Panc1 (cell line): ENCODE measurements at regions not wholly inside any gene's neighbourhood (a gene's known extent, or its start where the extent isn't known, plus 50 kb on each side); places are given as distances from the start of the nearest gene placed in this dataset.

ENCODE experiments used
- ATAC-seq: fragments of 200-7000 bp; cut with Tn5 transposase; 2 replicates; pipeline ENCODE4 v1.9.1; 2020; ENCODE audit warnings: mild to moderate bottlenecking, moderate library complexity
- BruUV-seq: library from RNA; stranded (reverse); fragments of 400-500 nt; replicated peaks from 2 replicates; lab custom pipeline; 2021; lab: Mats Ljungman, UMichigan
- CTCF ChIA-PET: fragments of 300-600 bp; sonication (Branson Sonifier 250); formaldehyde crosslinking; loops from one replicate; lab custom pipeline; 2022; ENCODE audit warnings: antibody characterized with exemption; lab: Charles Lee
- POLR2A ChIA-PET: fragments of 300-600 bp; sonication (Branson Sonifier 250); formaldehyde crosslinking; loops from one replicate; lab custom pipeline; 2022; ENCODE audit warnings: antibody characterized with exemption; lab: Charles Lee
- DNase-seq: peaks from one replicate; pipeline ENCODE4 v3.0.0-alpha.2; 2010; ENCODE audit warnings: low read depth, low spot score
- H3K27ac ChIP-seq: 2 replicates; pipeline ENCODE4 v1.5.1; 2011; ENCODE audit warnings: mild to moderate bottlenecking, low read length, inconsistent platforms
- H3K27me3 ChIP-seq: fragments of 200-500 bp; sonication (Bioruptor generic); 2 replicates; pipeline ENCODE4 v1.6.0; 2014; ENCODE audit warnings: low read length, inconsistent platforms; ENCODE audit not compliant: control insufficient read depth, insufficient read depth
- H3K36me3 ChIP-seq: fragments of 200-500 bp; sonication (Bioruptor generic); 2 replicates; pipeline ENCODE4 v1.5.1; 2014; ENCODE audit warnings: inconsistent platforms, mild to moderate bottlenecking, low read length, moderate library complexity; ENCODE audit not compliant: control insufficient read depth, insufficient read depth
- H3K4me1 ChIP-seq: 2 replicates; pipeline ENCODE4 v1.5.1; 2011; ENCODE audit warnings: inconsistent platforms, mild to moderate bottlenecking, low read length, moderate library complexity; ENCODE audit not compliant: control insufficient read depth, insufficient read depth
- H3K4me3 ChIP-seq, 2 experiments: 2 replicates each; pipeline ENCODE4 v1.5.1; 2011 to 2012; ENCODE audit warnings: low read depth in 2 of 2, low read length in 2 of 2, mild to moderate bottlenecking in 2 of 2, inconsistent platforms in 1 of 2, moderate library complexity in 1 of 2
- H3K9me3 ChIP-seq: fragments of 200-500 bp; sonication (Bioruptor generic); 2 replicates; pipeline ENCODE4 v1.5.1; 2014; ENCODE audit warnings: low read depth, mild to moderate bottlenecking, inconsistent platforms, low read length, moderate library complexity; ENCODE audit not compliant: control insufficient read depth, insufficient read depth
- CTCF ChIP-seq: fragments of 450-650 bp; IDR thresholded peaks from 2 replicates; pipeline ENCODE4 v1.5.1; 2017; ENCODE audit warnings: mild to moderate bottlenecking
- POLR2AphosphoS5 ChIP-seq: IDR thresholded peaks from 2 replicates; pipeline ENCODE4 v1.6.1; 2012; ENCODE audit warnings: mild to moderate bottlenecking, low read depth, low read length, moderate library complexity
- REST ChIP-seq, 2 experiments: IDR thresholded peaks; 2 replicates each; pipeline ENCODE4 v1.6.1; 2011 to 2012; ENCODE audit warnings: low read depth in 2 of 2, control low read depth in 1 of 2, low read length in 1 of 2, mild to moderate bottlenecking in 1 of 2, moderate library complexity in 1 of 2; ENCODE audit not compliant: insufficient read depth in 1 of 2
- SIN3A ChIP-seq: IDR thresholded peaks from 2 replicates; pipeline ENCODE4 v1.6.1; 2012; ENCODE audit warnings: low read depth, mild to moderate bottlenecking, low read length, moderate library complexity, borderline replicate concordance; ENCODE audit not compliant: insufficient read depth
- TCF7L2 ChIP-seq: IDR thresholded peaks from 2 replicates; pipeline ENCODE4 v1.6.1; 2011; ENCODE audit warnings: mild to moderate bottlenecking, low read depth, low read length, inconsistent platforms
- in situ Hi-C: cut with HindIII; loops from 2 replicates; pipeline ENCODE4 v1.10.0; 2016; ENCODE audit warnings: low sequenced_read_pairs, low pct_unique_long_range_greater_than_20kb
- intact Hi-C: fragments of 100-400 bp; cut with micrococcal nuclease; formaldehyde crosslinking; loops from one replicate; pipeline ENCODE4 v1.10.0; 2022; ENCODE audit not compliant: unreplicated experiment

DNA sequence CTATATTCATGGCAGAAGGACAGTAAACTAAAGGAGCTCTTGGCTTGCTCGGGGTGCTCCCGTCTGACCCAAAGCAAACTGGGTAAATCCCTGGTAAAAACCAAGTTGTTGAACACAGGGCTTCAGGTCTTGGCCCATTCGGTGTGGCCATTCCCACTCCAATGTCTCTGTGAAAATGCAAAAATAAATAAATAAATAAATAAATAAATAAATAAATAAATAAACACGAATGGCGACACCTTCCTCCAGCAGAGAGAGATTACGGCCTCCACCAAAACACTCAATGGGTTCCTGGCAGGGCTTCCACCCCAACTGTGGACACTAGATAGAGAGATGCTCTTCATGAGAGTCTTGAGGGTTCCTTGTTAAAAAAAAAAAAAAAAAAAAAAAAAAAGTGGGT, 325.3 kb downstream of the SOX9 start:
- ChIA-PET POLR2A (interaction anchor here (0.6 kb wide), 1 partner anchor 322 kb away, joined by 3 read pairs; no protein-coding TSS in a partner anchor), CTCF (interaction anchor here (0.5 to 0.7 kb wide), 2 partner anchors 78 to 124 kb away, joined by 4 to 7 read pairs; no protein-coding TSS in a partner anchor)

DNA sequence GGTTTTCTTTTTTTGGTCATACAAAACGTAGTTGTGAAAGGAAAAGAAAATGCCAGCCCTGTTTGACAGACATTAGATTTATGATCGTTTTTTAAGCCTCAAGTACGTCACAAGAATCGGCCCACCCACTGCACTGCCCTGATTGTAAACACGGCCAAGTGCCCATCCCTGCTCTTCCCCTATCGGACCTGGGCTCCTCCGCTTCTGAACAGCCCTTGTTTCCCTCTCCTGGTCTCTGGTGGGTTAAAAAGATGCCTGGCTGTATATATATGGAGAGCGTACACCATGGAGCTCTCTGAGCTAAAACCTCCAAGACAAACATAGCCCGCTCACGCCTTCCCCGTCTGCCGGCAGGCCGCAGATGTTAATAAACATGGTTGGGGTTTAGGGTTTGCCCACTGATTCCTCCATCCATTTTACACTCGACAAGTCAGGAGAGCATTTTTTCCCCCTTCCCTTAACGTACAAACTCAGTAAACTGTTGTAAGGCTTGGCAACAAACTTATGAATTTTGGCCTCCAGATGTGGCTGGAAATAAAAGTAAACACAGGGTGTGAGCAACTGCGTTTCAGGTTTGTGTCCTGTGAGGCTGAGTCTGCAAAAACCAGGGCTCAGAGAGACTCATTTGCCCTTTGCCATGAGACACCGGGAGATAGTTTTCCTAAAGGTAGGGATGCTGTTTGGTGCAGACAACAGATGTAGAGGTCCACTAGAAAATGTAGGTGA, 325.9 kb downstream of the SOX9 start:
- H3K9me3 ChIP-seq: no peaks in the 10 kb centered on the region
- no peaks in the 10 kb centered on the region for H3K27me3 ChIP-seq
- no TSS peak for BruUV-seq
- H3K27ac ChIP-seq: peak overlapping the region; percentile 91
- POLR2A ChIA-PET: interaction anchor here (0.6 kb wide), 2 partner anchors 322 to 324 kb away, joined by 3 read pairs; no protein-coding TSS in a partner anchor
- CTCF ChIA-PET: interaction anchor here (0.5 to 0.7 kb wide), 2 partner anchors 79 to 123 kb away, joined by 4 to 7 read pairs; no protein-coding TSS in a partner anchor
- ATAC-seq: peak; percentile 75
- H3K4me3 ChIP-seq: peak overlapping the region; percentile 22 to 50
- intact Hi-C loops: no loop called here
- in situ Hi-C loops: no loop called here
- DNase-seq: no peak
- TF ChIP-seq TCF7L2: no peak
- H3K36me3 ChIP-seq: no peaks in the 10 kb centered on the region
- peaks cover 89% of the 10 kb centered on the region for H3K4me1 ChIP-seq

More for the DNA sequence above, 325.3 kb downstream of the SOX9 start:
- H3K4me1 ChIP-seq: peaks cover 89% of the 10 kb centered on the region
- peak overlapping the region; percentile 22 to 50 for H3K4me3 ChIP-seq
- no peaks in the 10 kb centered on the region for H3K27me3 ChIP-seq
- H3K36me3 ChIP-seq: no peaks in the 10 kb centered on the region
- intact Hi-C loops (no loop called here), in situ Hi-C loops (no loop called here)
- H3K27ac ChIP-seq: peak overlapping the region; percentile 91
- no peaks in the 10 kb centered on the region for H3K9me3 ChIP-seq
- DNase-seq: no peak
- no TSS peak for BruUV-seq
- no peak; the same call in 1 of the 2 replicates for ATAC-seq
- no peak for TF ChIP-seq REST (IDR thresholded peaks at IDR 0.05; ENCODE audit: insufficient read depth in 1 of 2, low read depth in 2 of 2, low read length in 1 of 2)
- no peak for TF ChIP-seq SIN3A
- no peak for TF ChIP-seq POLR2AphosphoS5
- TF ChIP-seq TCF7L2: no peak
- no peak for TF ChIP-seq CTCF

GRCh38 chr17:72447251-72447640, 326.4 kb downstream of the SOX9 start:
- Histone ChIP-seq H3K4me1 (peaks cover 89% of the 10 kb centered on the region), H3K27me3 (no peaks in the 10 kb centered on the region), H3K36me3 (no peaks in the 10 kb centered on the region), H3K4me3 (peak overlapping the region in 1 of 2 experiments; percentile 50; a peak in 2 of 4 replicates), H3K27ac (peak overlapping the region; percentile 91), H3K9me3 (no peaks in the 10 kb centered on the region)
- no peak for TF ChIP-seq TCF7L2
- TF ChIP-seq CTCF: no peak
- TF ChIP-seq POLR2AphosphoS5: no peak
- no peak for TF ChIP-seq SIN3A
- TF ChIP-seq REST (IDR thresholded peaks at IDR 0.05; ENCODE audit: insufficient read depth in 1 of 2, low read depth in 2 of 2, low read length in 1 of 2): no peak
- DNase-seq (no peak), ATAC-seq (peak; percentile 15)
- intact Hi-C loops (no loop called here), in situ Hi-C loops (no loop called here)
- ChIA-PET POLR2A (interaction anchor here (0.6 kb wide), 1 partner anchor 325 kb away, joined by 3 read pairs; no protein-coding TSS in a partner anchor), CTCF (no interaction called here)
- no TSS peak for BruUV-seq
